Tibial nerve (tissue), 3 donors: ENCODE measurements at regions not wholly inside any gene's neighbourhood (a gene's known extent, or its start where the extent isn't known, plus 50 kb on each side); places are given as distances from the start of the nearest gene placed in this dataset.

Experiments used
- CTCF ChIP-seq, 5 experiments: fragments of 200-600 bp in 3 of 5; fragments of 450-650 bp in 2 of 5; sonication (generic) in 3 of 5; IDR thresholded peaks; one replicate each; pipeline ENCODE4 v1.5.1; 2016 to 2019; ENCODE audit warnings: antibody characterized with exemption in 5 of 5, mild to moderate bottlenecking in 3 of 5, moderate library complexity in 2 of 5
- POLR2A ChIP-seq, 2 donors: fragments of 450-650 bp; IDR thresholded peaks; one replicate each; pipeline ENCODE4 v1.6.1; 2017; ENCODE audit warnings: antibody characterized with exemption in 2 of 2, mild to moderate bottlenecking in 2 of 2, moderate library complexity in 2 of 2

GRCh38 chr10:129400426-129400825 is 66.6 kb upstream of the MGMT start:
- TF ChIP-seq CTCF (IDR thresholded peaks at IDR 0.05) (no peak), POLR2A (IDR thresholded peaks at IDR 0.05) (no peak)
